ENCODE measurements at regions not wholly inside any gene's neighbourhood (a gene's known extent, or its start where the extent isn't known, plus 50 kb on each side); places are given as distances from the start of the nearest gene placed in this dataset.
"Not testable (repeated sequence)": the region's sequence is repeated elsewhere in the genome, so short reads cannot be mapped to it uniquely, and the experiment has no call there.

DNA sequence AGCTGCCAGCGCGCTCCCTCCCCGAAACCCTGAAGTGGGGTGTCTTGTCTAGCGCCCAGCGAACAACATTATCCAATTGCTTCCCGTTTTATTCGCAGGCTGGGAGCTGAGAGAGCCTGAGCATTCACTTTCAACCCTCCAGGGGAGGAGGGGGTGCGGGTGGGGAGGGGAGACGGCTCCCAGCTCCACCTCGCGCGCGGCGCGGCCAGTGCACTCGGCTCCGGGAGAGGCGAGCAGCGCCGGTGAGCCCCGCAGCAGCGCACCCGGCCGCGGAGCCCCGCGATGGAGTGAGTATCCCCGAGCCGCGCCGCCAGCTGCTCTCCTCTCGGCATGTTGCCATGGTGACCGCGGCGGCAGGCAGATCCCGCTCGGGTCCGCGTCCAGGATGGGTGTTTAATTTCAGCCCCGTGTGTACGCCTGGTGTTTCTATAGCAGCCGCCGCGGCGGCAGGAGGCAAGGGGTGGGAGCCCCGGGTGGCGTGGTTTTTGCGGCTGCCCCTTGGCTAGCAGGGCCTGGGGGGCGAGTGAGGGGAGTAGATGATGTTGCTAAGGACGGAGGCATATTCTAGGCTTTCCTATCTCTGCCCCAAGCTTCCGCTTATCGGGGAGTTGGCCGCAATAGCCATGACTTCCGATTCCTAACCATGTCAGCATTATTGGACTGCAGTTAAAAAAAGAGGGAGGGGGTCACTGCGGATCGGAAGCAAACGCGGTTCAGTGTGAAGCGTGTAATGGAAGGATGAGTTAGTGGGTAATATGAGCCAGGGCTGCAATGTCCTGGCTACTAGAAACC, 139.2 kb upstream of the PALM2AKAP2 start:
- TF ChIP-seq, protein P1, sequence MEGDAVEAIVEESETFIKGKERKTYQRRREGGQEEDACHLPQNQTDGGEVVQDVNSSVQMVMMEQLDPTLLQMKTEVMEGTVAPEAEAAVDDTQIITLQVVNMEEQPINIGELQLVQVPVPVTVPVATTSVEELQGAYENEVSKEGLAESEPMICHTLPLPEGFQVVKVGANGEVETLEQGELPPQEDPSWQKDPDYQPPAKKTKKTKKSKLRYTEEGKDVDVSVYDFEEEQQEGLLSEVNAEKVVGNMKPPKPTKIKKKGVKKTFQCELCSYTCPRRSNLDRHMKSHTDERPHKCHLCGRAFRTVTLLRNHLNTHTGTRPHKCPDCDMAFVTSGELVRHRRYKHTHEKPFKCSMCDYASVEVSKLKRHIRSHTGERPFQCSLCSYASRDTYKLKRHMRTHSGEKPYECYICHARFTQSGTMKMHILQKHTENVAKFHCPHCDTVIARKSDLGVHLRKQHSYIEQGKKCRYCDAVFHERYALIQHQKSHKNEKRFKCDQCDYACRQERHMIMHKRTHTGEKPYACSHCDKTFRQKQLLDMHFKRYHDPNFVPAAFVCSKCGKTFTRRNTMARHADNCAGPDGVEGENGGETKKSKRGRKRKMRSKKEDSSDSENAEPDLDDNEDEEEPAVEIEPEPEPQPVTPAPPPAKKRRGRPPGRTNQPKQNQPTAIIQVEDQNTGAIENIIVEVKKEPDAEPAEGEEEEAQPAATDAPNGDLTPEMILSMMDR (IDR thresholded peaks at IDR 0.05; ENCODE audit: control insufficient read depth, insufficient read depth, low read depth, low read length, missing control alignments): no peak
- no peak for DNase-seq (ENCODE audit: low read depth)
- H3K4me3 ChIP-seq (ENCODE audit: control insufficient read depth, low read depth, low read length): peak overlapping the region; percentile 40

DNA sequence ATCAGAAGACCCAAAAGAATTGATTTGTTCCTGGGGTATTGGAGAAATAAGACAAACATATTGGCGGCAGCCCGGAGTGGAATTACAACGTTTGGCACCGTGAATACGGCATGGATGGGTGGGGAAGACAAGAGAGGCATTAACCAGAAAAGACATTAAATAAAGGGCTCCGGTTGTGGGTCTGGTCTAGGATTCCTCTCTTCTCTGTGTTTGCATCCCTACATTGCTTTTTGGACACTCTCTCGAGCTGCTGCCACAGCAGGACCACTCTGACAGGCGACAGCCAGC, 138.7 kb upstream of the PALM2AKAP2 start:
- TF ChIP-seq, protein P1 (IDR thresholded peaks at IDR 0.05; ENCODE audit: control insufficient read depth, insufficient read depth, low read depth, low read length, missing control alignments): no peak
- DNase-seq (ENCODE audit: low read depth): no peak
- no peak overlapping the region for H3K4me3 ChIP-seq (ENCODE audit: control insufficient read depth, low read depth, low read length)

DNA sequence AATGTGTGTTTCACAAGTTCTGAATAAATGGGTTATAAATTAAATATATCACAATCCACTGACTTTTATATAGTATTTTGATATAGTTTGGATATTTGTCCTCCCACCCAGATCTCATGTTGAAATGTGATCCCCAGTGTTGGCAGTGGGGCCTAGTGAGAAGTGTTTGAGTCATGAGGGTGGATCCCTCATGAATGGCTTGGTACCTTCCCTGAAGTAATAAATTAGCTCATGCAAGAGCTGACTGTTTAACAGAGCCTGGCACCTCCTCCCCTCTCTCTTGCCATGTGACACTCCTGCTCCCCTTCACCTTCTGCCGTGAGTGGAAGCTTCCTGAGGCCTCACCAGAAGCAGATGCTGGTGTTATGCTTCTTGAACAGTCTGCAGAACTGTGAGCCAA, 127.9 kb upstream of the PALM2AKAP2 start:
- peak; percentile 1 for DNase-seq (ENCODE audit: low read depth)
- TF ChIP-seq, protein P1 (IDR thresholded peaks at IDR 0.05; ENCODE audit: control insufficient read depth, insufficient read depth, low read depth, low read length, missing control alignments): no peak
- no peak overlapping the region for H3K4me3 ChIP-seq (ENCODE audit: control insufficient read depth, low read depth, low read length)

DNA sequence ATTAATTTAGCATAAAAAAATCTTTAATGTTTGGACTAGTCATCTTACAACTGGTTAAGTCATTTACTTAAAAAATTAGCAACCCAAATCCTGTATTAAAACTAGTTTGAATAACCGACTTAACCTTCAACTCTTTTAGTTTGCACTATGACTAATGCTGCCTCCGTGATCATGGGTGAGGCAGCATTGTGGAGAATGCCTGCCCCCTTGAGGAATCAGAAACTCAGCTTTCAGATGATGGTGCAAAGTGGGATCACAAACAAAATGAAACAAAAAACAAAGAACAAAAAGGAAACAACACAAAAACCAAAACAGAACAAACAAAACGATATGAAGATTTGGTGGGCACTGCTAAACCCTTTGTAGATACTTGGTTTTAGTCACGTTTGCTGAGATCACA, 127.0 kb upstream of the PALM2AKAP2 start:
- TF ChIP-seq, protein P1 (IDR thresholded peaks at IDR 0.05; ENCODE audit: control insufficient read depth, insufficient read depth, low read depth, low read length, missing control alignments): peak; percentile 66
- H3K4me3 ChIP-seq (ENCODE audit: control insufficient read depth, low read depth, low read length): no peak overlapping the region
- DNase-seq (ENCODE audit: low read depth): peak; percentile 13

DNA sequence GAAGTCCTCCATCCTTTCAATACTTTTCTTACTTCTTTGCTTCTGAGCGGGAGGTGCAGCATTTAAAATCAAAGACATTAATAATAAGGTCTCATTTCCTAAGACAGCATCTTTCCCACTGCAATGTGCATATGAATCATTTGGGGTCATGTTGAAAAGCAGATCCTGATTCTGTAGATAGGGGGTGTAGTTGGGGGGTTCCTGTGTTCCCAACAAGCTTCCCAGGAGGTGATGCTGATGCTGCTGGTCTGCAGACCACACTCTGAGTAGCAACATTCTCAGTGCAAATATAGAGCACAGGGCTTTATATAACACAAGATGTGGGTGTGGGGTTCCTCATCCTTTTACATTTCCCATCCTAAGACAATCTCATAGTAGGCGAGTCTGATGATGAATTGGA, 126.5 kb upstream of the PALM2AKAP2 start:
- TF ChIP-seq, protein P1 (IDR thresholded peaks at IDR 0.05; ENCODE audit: control insufficient read depth, insufficient read depth, low read depth, low read length, missing control alignments): no peak
- H3K4me3 ChIP-seq (ENCODE audit: control insufficient read depth, low read depth, low read length): no peak overlapping the region
- no peak for DNase-seq (ENCODE audit: low read depth)

DNA sequence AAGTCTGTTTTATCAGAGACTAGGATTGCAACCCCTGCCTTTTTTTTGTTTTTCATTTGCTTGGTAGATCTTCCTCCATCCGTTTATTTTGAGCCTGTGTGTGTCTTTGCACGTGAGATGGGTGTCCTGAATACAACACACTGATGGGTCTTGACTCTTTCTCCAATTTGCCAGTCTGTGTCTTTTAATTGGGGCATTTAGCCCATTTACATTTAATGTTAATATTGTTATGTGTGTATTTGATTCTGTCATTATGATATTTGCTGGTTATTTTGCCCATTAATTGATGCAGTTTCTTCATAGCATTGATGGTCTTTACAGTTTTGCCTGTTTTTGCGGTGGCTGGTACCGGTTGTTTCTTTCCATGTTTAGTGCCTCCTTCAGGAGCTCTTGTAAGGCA, 116.0 kb upstream of the PALM2AKAP2 start:
- DNase-seq (ENCODE audit: low read depth); H3K4me3 ChIP-seq (ENCODE audit: control insufficient read depth, low read depth, low read length): not testable (repeated sequence)

DNA sequence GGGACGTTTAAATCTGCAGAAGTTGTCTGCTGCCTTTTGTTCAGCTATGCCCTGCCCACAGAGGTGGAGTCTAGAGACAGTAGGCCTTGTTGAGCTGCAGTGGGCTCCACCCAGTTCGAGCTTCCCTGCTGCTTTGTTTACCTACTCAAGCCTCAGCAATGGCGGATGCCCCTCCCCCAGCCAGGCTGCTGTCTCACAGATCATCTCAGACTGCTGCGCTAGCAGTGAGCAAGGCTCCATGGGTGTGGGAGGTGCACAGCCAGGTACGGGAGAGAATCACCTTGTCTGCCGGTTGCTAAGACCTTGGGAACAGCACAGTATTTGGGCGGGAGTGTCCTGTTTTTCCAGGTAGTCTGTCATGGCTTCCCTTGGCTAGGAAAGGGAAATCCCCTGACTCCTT, 114.3 kb upstream of the PALM2AKAP2 start:
- not testable (repeated sequence) for DNase-seq (ENCODE audit: low read depth); H3K4me3 ChIP-seq (ENCODE audit: control insufficient read depth, low read depth, low read length)

DNA sequence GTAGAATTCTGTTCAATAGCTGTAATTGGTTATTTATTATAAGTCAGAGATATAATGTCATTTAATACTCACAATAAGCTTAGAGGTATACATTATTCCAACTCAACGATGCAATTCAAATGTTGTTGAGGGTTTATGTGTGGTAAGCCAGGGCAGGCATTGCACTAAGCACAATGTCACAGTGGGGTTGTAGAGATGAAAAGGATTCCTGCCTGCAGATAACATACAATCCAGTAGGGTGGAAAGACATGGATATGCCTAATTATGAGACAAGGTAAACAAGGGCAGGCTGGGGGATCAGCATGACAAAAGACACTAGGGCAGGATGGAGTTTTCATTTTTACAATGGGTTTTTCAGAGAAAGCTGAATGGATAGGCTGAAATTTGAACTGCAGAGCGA, 98.7 kb upstream of the PALM2AKAP2 start:
- no peak for DNase-seq (ENCODE audit: low read depth)
- H3K4me3 ChIP-seq (ENCODE audit: control insufficient read depth, low read depth, low read length): no peak overlapping the region
- TF ChIP-seq, protein P1 (IDR thresholded peaks at IDR 0.05; ENCODE audit: control insufficient read depth, insufficient read depth, low read depth, low read length, missing control alignments): no peak

Data from AG09309 (cell line).